GM12878 (cell line): ENCODE measurements at regions not wholly inside any gene's neighbourhood (a gene's known extent, or its start where the extent isn't known, plus 50 kb on each side); places are given as distances from the start of the nearest gene placed in this dataset.

Experiments
- ATAC-seq: fragments of 200-7000 bp; cut with Tn5 transposase; 3 replicates; pipeline ENCODE4 v1.9.1; 2020; ENCODE audit warnings: mild to moderate bottlenecking, moderate library complexity
- BruUV-seq: library from RNA; stranded (reverse); fragments of 400-500 nt; replicated peaks from 2 replicates; lab custom pipeline; 2021; lab: Mats Ljungman, UMichigan
- CTCF ChIA-PET: fragments of 300-600 bp; sonication (Branson Sonifier 250); formaldehyde crosslinking; extraction: SDS; loops from one replicate; lab custom pipeline; 2021; ENCODE audit warnings: inconsistent platforms; lab: Yijun Ruan, JAX
- POLR2A ChIA-PET: fragments of 350-600 bp; formaldehyde crosslinking; extraction: SDS; loops from one replicate; lab custom pipeline; 2021; ENCODE audit warnings: inconsistent platforms; lab: Charles Lee
- RAD21 ChIA-PET: fragments of 300-600 bp; sonication (Branson Sonifier 250); formaldehyde crosslinking; loops from one replicate; lab custom pipeline; 2023; ENCODE audit warnings: antibody characterized with exemption; ENCODE audit not compliant: unreplicated experiment; lab: Charles Lee
- SMC1A ChIA-PET: fragments of 300-600 bp; sonication (Branson Sonifier 250); formaldehyde crosslinking; loops from one replicate; lab custom pipeline; 2023; ENCODE audit not compliant: unreplicated experiment, uncharacterized antibody; lab: Charles Lee
- DNase-seq: peaks from one replicate; pipeline ENCODE4 v3.0.0-alpha.2; 2011; ENCODE audit warnings: low read depth, low spot score
- FAIRE-seq: peaks from 3 replicates; lab custom pipeline; 2011; peaks lifted over from hg19 to GRCh38; lab: Jason Lieb, UNC
- H2AFZ ChIP-seq: 2 replicates; pipeline ENCODE4 v1.6.0; 2011; ENCODE audit warnings: low read depth, low read length, control low read depth; ENCODE audit not compliant: control insufficient read depth
- H3K27ac ChIP-seq: 2 replicates; pipeline ENCODE4 v1.5.1; 2011; ENCODE audit warnings: control low read depth; ENCODE audit not compliant: control insufficient read depth, insufficient read depth
- H3K27me3 ChIP-seq, 2 experiments: replicated peaks in 1 of 2; 2 replicates each; pipeline versions ENCODE4 v1.6.0 to v1.6.1; 2011; ENCODE audit warnings: low read length in 1 of 2; ENCODE audit not compliant: control insufficient read depth in 2 of 2, insufficient read depth in 2 of 2
- H3K36me3 ChIP-seq, 2 experiments: 2 replicates each; pipeline ENCODE4 v1.5.1; 2011; ENCODE audit warnings: low read length in 1 of 2; ENCODE audit not compliant: control insufficient read depth in 2 of 2, insufficient read depth in 2 of 2
- H3K4me1 ChIP-seq: 2 replicates; pipeline ENCODE4 v1.6.1; 2011; ENCODE audit warnings: mild to moderate bottlenecking, low read length, moderate library complexity, mixed read lengths; ENCODE audit not compliant: control insufficient read depth, insufficient read depth
- H3K4me2 ChIP-seq: 2 replicates; pipeline ENCODE4 v1.6.0; 2011; ENCODE audit warnings: control low read depth; ENCODE audit not compliant: control insufficient read depth, insufficient read depth
- H3K4me3 ChIP-seq: fragments of 200-600 bp; sonication (generic); 2 replicates; pipeline ENCODE4 v1.5.1; 2016
- H3K79me2 ChIP-seq: 2 replicates; pipeline ENCODE4 v1.6.0; 2011; ENCODE audit warnings: low read length; ENCODE audit not compliant: control insufficient read depth, insufficient read depth
- H3K9ac ChIP-seq: 2 replicates; pipeline ENCODE4 v1.8.0; 2011; ENCODE audit warnings: low read length, control low read depth, mixed read lengths; ENCODE audit not compliant: control insufficient read depth, insufficient read depth
- H3K9me3 ChIP-seq: replicated peaks from 3 replicates; pipeline ENCODE4 v1.5.1; 2011; ENCODE audit warnings: mild to moderate bottlenecking, low read length; ENCODE audit not compliant: control insufficient read depth, insufficient read depth
- H4K20me1 ChIP-seq: 2 replicates; pipeline ENCODE4 v1.6.0; 2011; ENCODE audit not compliant: control insufficient read depth, insufficient read depth
- MYB ChIP-seq: fragments of 150-350 bp; IDR thresholded peaks from 2 replicates; pipeline ENCODE4 v1.6.1; 2014; ENCODE audit warnings: mild to moderate bottlenecking, low read depth, low read length, borderline replicate concordance
- NFXL1 ChIP-seq: fragments of 450-650 bp; IDR thresholded peaks from 2 replicates; pipeline ENCODE4 v1.6.1; 2017; ENCODE audit warnings: antibody characterized with exemption, mild to moderate bottlenecking, borderline replicate concordance
- NR2C2 ChIP-seq: IDR thresholded peaks from 2 replicates; pipeline ENCODE4 v1.6.1; 2011; ENCODE audit warnings: borderline replicate concordance, low read depth; ENCODE audit not compliant: control insufficient read depth, insufficient read length
- POLR2AphosphoS5 ChIP-seq: IDR thresholded peaks from 2 replicates; pipeline ENCODE4 v1.6.1; 2011; ENCODE audit warnings: mild to moderate bottlenecking, low read length, inconsistent platforms
- SIX5 ChIP-seq: IDR thresholded peaks from 2 replicates; pipeline ENCODE4 v1.6.1; 2011; ENCODE audit warnings: mild to moderate bottlenecking, low read depth, low read length, moderate library complexity; ENCODE audit not compliant: severe bottlenecking
- SP1 ChIP-seq: IDR thresholded peaks from one replicate; pipeline ENCODE4 v1.6.1; 2011; ENCODE audit warnings: low read depth, low read length
- SREBF2 ChIP-seq: IDR thresholded peaks from 2 replicates; pipeline ENCODE4 v1.6.1; 2012; ENCODE audit warnings: mild to moderate bottlenecking, low read length
- ZNF217 ChIP-seq: fragments of 450-650 bp; IDR thresholded peaks from 2 replicates; pipeline ENCODE4 v1.6.1; 2017; ENCODE audit warnings: antibody characterized with exemption, mild to moderate bottlenecking
- WGBS: methylation state at CpG from one replicate; pipeline ENCODE4 v1.1.6; 2016; ENCODE audit warnings: low lambda C conversion rate; ENCODE audit not compliant: insufficient replicate concordance, insufficient coverage; ENCODE audit errors: missing lambda C conversion rate; 5-methylcytosine and 5-hydroxymethylcytosine counted together
- in situ Hi-C: fragments of 300-500 bp; cut with MboI; formaldehyde crosslinking; loops from 9 replicates; pipeline ENCODE4 v1.14.3; 2018; ENCODE audit warnings: mixed read lengths
- intact Hi-C: fragments of 100-400 bp; cut with micrococcal nuclease; formaldehyde crosslinking; loops from one replicate; pipeline ENCODE4 v1.14.2; 2022; ENCODE audit not compliant: unreplicated experiment
- TF ChIP-seq, protein P1 (sequence below): fragments of 450-650 bp; IDR thresholded peaks from 2 replicates; pipeline ENCODE4 v1.6.1; 2017; ENCODE audit warnings: mild to moderate bottlenecking, low read depth, inconsistent platforms; ENCODE audit not compliant: poor library complexity, severe bottlenecking
- TF ChIP-seq, protein P2 (sequence below): IDR thresholded peaks from 2 replicates; pipeline ENCODE4 v1.6.1; 2012; ENCODE audit warnings: low read depth, low read length, improper control_type of control experiment

DNA sequence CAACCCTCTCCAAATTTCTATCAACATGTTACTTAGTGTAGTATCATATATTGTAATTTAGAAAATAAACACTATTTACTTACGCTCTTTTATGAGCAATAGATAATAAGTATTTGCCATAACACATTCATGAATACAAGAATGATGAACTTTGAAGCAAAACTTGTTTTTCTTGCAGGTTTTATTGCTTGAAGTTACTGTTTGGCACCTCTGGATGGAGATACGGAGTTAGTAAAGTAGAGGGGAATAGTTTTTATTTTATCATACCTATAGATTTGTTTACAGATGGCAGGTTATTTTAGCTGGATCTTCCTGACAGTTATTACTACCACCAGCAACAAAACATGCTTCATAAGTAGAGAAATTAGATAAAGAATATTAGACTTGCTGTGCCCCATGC, 274.2 kb upstream of the LRRTM4 start (continued):
- no peak for TF ChIP-seq SREBF2
- TF ChIP-seq, protein P1, sequence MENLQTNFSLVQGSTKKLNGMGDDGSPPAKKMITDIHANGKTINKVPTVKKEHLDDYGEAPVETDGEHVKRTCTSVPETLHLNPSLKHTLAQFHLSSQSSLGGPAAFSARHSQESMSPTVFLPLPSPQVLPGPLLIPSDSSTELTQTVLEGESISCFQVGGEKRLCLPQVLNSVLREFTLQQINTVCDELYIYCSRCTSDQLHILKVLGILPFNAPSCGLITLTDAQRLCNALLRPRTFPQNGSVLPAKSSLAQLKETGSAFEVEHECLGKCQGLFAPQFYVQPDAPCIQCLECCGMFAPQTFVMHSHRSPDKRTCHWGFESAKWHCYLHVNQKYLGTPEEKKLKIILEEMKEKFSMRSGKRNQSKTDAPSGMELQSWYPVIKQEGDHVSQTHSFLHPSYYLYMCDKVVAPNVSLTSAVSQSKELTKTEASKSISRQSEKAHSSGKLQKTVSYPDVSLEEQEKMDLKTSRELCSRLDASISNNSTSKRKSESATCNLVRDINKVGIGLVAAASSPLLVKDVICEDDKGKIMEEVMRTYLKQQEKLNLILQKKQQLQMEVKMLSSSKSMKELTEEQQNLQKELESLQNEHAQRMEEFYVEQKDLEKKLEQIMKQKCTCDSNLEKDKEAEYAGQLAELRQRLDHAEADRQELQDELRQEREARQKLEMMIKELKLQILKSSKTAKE, result no peak

DNA sequence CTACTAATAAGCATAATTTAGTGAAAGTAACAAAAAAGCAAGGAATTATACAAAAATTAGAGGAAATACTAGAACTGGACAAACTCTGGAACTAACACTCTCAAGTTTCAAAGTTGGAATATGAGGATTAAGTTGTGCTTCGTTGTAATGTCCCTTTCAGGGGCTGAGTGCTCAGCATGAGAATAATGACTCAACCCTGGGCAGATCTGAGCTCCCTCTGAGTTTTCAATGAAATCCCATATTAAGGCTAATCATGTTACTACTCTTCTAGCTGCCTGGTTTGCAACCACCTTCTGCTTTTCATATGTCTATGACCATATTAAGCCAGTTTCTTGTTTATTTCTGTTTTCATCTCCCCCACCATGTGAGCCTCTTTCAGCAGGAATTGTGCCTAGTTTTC, 274.9 kb upstream of the LRRTM4 start:
- FAIRE-seq (no peak), DNase-seq (no peak), ATAC-seq (no peak)
- H3K36me3 ChIP-seq, result no peaks in the 10 kb centered on the region
- H2AFZ ChIP-seq, result no peak overlapping the region
- no peaks in the 10 kb centered on the region for H3K79me2 ChIP-seq
- H3K9ac ChIP-seq, result no peak overlapping the region
- WGBS, result 0% methylated on average over 1 of the region's 1 CpG
- ChIA-PET SMC1A (no interaction called here), RAD21 (no interaction called here), CTCF (no interaction called here), POLR2A (no interaction called here)
- H3K27ac ChIP-seq, result no peak overlapping the region
- H3K27me3 ChIP-seq, result no peaks in the 10 kb centered on the region
- no peaks in the 10 kb centered on the region for H3K4me1 ChIP-seq
- no peak overlapping the region for H3K4me2 ChIP-seq
- H4K20me1 ChIP-seq, result no peaks in the 10 kb centered on the region
- BruUV-seq, result no TSS peak
- intact Hi-C loops, result no loop called here
- TF ChIP-seq SP1, result no peak
- no peak for TF ChIP-seq NR2C2
- TF ChIP-seq ZNF217, result no peak
- no peak for TF ChIP-seq POLR2AphosphoS5
- no peak for TF ChIP-seq SIX5
- TF ChIP-seq NFXL1, result no peak
- TF ChIP-seq, protein P2, sequence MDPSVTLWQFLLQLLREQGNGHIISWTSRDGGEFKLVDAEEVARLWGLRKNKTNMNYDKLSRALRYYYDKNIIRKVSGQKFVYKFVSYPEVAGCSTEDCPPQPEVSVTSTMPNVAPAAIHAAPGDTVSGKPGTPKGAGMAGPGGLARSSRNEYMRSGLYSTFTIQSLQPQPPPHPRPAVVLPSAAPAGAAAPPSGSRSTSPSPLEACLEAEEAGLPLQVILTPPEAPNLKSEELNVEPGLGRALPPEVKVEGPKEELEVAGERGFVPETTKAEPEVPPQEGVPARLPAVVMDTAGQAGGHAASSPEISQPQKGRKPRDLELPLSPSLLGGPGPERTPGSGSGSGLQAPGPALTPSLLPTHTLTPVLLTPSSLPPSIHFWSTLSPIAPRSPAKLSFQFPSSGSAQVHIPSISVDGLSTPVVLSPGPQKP, result no peak
- no peak for TF ChIP-seq MYB
- H3K4me3 ChIP-seq, result no peak overlapping the region
- H3K9me3 ChIP-seq, result no peaks in the 10 kb centered on the region
- in situ Hi-C loops, result no loop called here
